GM23338 (cell line): ENCODE measurements at regions not wholly inside any gene's neighbourhood (a gene's known extent, or its start where the extent isn't known, plus 50 kb on each side); places are given as distances from the start of the nearest gene placed in this dataset.

Experiments used
- ATAC-seq: fragments of 200-7000 bp; cut with Tn5 transposase; 3 replicates; pipeline ENCODE4 v1.9.1; 2020
- DNase-seq: peaks from one replicate; pipeline ENCODE4 v3.0.0-alpha.2; 2015; ENCODE audit warnings: low spot score
- H2AFZ ChIP-seq: fragments of 200-600 bp; sonication (generic); 2 replicates; pipeline ENCODE4 v1.8.0; 2016; ENCODE audit warnings: antibody characterized with exemption, mild to moderate bottlenecking, moderate library complexity
- H3F3A ChIP-seq: fragments of 200-600 bp; sonication (generic); replicated peaks from 2 replicates; pipeline ENCODE4 v1.8.0; 2017; ENCODE audit warnings: antibody characterized with exemption, mixed run types, low read depth
- H3K27ac ChIP-seq: fragments of 200-600 bp; sonication (generic); 2 replicates; pipeline ENCODE4 v1.6.1; 2016; ENCODE audit warnings: low read depth
- H3K27me3 ChIP-seq: fragments of 200-600 bp; sonication (generic); 2 replicates; pipeline ENCODE4 v1.8.0; 2016; ENCODE audit warnings: mild to moderate bottlenecking, mixed run types, moderate library complexity; ENCODE audit not compliant: insufficient read depth
- H3K36me3 ChIP-seq: fragments of 200-600 bp; sonication (generic); 2 replicates; pipeline ENCODE4 v1.8.0; 2016; ENCODE audit warnings: mild to moderate bottlenecking; ENCODE audit not compliant: insufficient read depth
- H3K4me1 ChIP-seq: fragments of 200-600 bp; sonication (generic); 2 replicates; pipeline ENCODE4 v1.8.0; 2016; ENCODE audit warnings: mild to moderate bottlenecking, moderate library complexity; ENCODE audit not compliant: insufficient read depth
- H3K4me2 ChIP-seq: fragments of 200-600 bp; sonication (generic); 2 replicates; pipeline ENCODE4 v1.7.1; 2017; ENCODE audit warnings: mixed run types
- H3K4me3 ChIP-seq: fragments of 200-600 bp; sonication (generic); 2 replicates; pipeline ENCODE4 v1.6.1; 2016; ENCODE audit warnings: mixed run types
- H3K79me2 ChIP-seq: fragments of 200-600 bp; sonication (generic); replicated peaks from 2 replicates; pipeline ENCODE4 v1.8.0; 2017; ENCODE audit warnings: mild to moderate bottlenecking; ENCODE audit not compliant: insufficient read depth
- H3K9me2 ChIP-seq: fragments of 200-600 bp; sonication (generic); 2 replicates; pipeline ENCODE4 v1.8.0; 2017; ENCODE audit not compliant: insufficient read depth
- H4K20me1 ChIP-seq: fragments of 200-600 bp; sonication (generic); replicated peaks from 2 replicates; pipeline ENCODE4 v1.8.0; 2017; ENCODE audit warnings: mild to moderate bottlenecking; ENCODE audit not compliant: insufficient read depth
- H3K27ac Mint-ChIP-seq: 2 replicates; pipeline ENCODE4 v1.8.0; 2020; ENCODE audit warnings: inconsistent platforms, mild to moderate bottlenecking, moderate library complexity, mixed read lengths
- H3K27me3 Mint-ChIP-seq: 3 replicates; pipeline ENCODE4 v1.8.0; 2022; ENCODE audit warnings: low read depth, mild to moderate bottlenecking, moderate library complexity, mixed read lengths, inconsistent platforms; ENCODE audit not compliant: insufficient read depth, poor library complexity
- H3K36me3 Mint-ChIP-seq: 3 replicates; pipeline ENCODE4 v1.8.0; 2021; ENCODE audit warnings: low read depth, mild to moderate bottlenecking, inconsistent platforms, moderate library complexity, mixed read lengths
- H3K4me1 Mint-ChIP-seq: 3 replicates; pipeline ENCODE4 v1.8.0; 2020; ENCODE audit warnings: mild to moderate bottlenecking, inconsistent platforms, mixed read lengths
- H3K4me3 Mint-ChIP-seq: 3 replicates; pipeline ENCODE4 v1.8.0; 2021; ENCODE audit warnings: moderate library complexity, mild to moderate bottlenecking, inconsistent platforms, mixed read lengths
- H3K9me3 Mint-ChIP-seq: 3 replicates; pipeline ENCODE4 v1.8.0; 2020; ENCODE audit warnings: moderate library complexity, mild to moderate bottlenecking, inconsistent platforms, mixed read lengths
- CTCF ChIP-seq, 2 experiments: fragments of 200-600 bp in 1 of 2; sonication (generic) in 1 of 2; conservative IDR thresholded peaks; 2 replicates each; pipeline versions ENCODE4 v1.5.1 to v1.6.1; 2016 to 2017; ENCODE audit warnings: antibody characterized with exemption in 2 of 2, low read depth in 2 of 2, mild to moderate bottlenecking in 2 of 2, moderate library complexity in 1 of 2
- EZH2 ChIP-seq: fragments of 200-600 bp; sonication (generic); IDR thresholded peaks from one replicate; pipeline ENCODE4 v1.8.0; 2017; ENCODE audit warnings: antibody characterized with exemption, mild to moderate bottlenecking, low read depth; ENCODE audit not compliant: unreplicated experiment
- EZH2phosphoT487 ChIP-seq: fragments of 200-600 bp; sonication (generic); IDR thresholded peaks from one replicate; pipeline ENCODE4 v1.8.1; 2018; ENCODE audit warnings: antibody characterized with exemption; ENCODE audit not compliant: unreplicated experiment
- ZNF114 ChIP-seq: fragments of 250-450 bp; sonication (Bioruptor Pico); IDR thresholded peaks from 2 replicates; pipeline ENCODE4 v1.5.0; 2020; ENCODE audit warnings: mild to moderate bottlenecking, moderate library complexity
- ZNF331 ChIP-seq: fragments of 250-450 bp; sonication (Bioruptor Pico); IDR thresholded peaks from 2 replicates; pipeline ENCODE4 v1.5.0; 2020; ENCODE audit warnings: low read depth, mild to moderate bottlenecking, moderate library complexity
- ZNF462 ChIP-seq: fragments of 250-450 bp; sonication (Bioruptor Pico); IDR thresholded peaks from 2 replicates; pipeline ENCODE4 v1.5.0; 2020; ENCODE audit warnings: mild to moderate bottlenecking, moderate library complexity
- TF ChIP-seq, protein P1 (sequence below): IDR thresholded peaks from one replicate; pipeline ENCODE4 v1.6.1; 2018; ENCODE audit warnings: antibody characterized with exemption; ENCODE audit not compliant: unreplicated experiment

GRCh38 chr4:160701671-160702070 is 1462.1 kb downstream of the FSTL5 start:
- H3K27ac Mint-ChIP-seq: no peak overlapping the region

DNA sequence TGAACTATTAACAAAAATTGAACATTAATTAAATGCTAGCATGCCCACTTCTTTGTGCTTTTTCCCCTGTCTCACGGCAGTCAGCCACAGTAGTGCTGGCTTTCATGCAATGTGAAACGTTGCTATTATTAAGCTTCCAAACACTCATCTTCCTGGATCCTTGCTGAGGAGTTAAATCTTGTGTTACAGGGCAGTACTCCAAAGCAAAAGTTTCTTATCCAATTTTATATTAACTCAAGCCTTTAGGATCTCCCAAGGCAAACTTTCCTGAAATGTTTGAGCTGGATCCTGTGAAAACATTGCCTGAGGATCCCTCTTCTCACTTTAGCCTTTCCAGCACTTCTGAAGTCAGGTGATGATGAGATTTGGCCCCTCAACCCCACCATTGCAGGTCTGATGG is 1454.8 kb downstream of the FSTL5 start:
- H3K9me3 Mint-ChIP-seq: 0 out of 3 replicates have a peak, but pooled peaks cover 2% of the 10 kb centered on the region
- no peaks in the 10 kb centered on the region for H4K20me1 ChIP-seq
- no peaks in the 10 kb centered on the region for H3K27me3 Mint-ChIP-seq
- H3K27me3 ChIP-seq: no peaks in the 10 kb centered on the region
- H3K4me2 ChIP-seq: no peak overlapping the region
- H3F3A ChIP-seq: no peaks in the 10 kb centered on the region
- H3K4me3 Mint-ChIP-seq: no peak overlapping the region
- ATAC-seq (no peak), DNase-seq (no peak)
- H3K79me2 ChIP-seq: no peaks in the 10 kb centered on the region
- no peaks in the 10 kb centered on the region for H3K36me3 ChIP-seq
- H3K4me1 Mint-ChIP-seq: no peaks in the 10 kb centered on the region
- no peak overlapping the region for H3K4me3 ChIP-seq
- no peaks in the 10 kb centered on the region for H3K4me1 ChIP-seq
- H3K9me2 ChIP-seq: no peaks in the 10 kb centered on the region
- no peak overlapping the region for H3K27ac Mint-ChIP-seq
- no peak overlapping the region for H2AFZ ChIP-seq
- H3K36me3 Mint-ChIP-seq: no peaks in the 10 kb centered on the region
- no peak overlapping the region for H3K27ac ChIP-seq
- TF ChIP-seq, protein P1, sequence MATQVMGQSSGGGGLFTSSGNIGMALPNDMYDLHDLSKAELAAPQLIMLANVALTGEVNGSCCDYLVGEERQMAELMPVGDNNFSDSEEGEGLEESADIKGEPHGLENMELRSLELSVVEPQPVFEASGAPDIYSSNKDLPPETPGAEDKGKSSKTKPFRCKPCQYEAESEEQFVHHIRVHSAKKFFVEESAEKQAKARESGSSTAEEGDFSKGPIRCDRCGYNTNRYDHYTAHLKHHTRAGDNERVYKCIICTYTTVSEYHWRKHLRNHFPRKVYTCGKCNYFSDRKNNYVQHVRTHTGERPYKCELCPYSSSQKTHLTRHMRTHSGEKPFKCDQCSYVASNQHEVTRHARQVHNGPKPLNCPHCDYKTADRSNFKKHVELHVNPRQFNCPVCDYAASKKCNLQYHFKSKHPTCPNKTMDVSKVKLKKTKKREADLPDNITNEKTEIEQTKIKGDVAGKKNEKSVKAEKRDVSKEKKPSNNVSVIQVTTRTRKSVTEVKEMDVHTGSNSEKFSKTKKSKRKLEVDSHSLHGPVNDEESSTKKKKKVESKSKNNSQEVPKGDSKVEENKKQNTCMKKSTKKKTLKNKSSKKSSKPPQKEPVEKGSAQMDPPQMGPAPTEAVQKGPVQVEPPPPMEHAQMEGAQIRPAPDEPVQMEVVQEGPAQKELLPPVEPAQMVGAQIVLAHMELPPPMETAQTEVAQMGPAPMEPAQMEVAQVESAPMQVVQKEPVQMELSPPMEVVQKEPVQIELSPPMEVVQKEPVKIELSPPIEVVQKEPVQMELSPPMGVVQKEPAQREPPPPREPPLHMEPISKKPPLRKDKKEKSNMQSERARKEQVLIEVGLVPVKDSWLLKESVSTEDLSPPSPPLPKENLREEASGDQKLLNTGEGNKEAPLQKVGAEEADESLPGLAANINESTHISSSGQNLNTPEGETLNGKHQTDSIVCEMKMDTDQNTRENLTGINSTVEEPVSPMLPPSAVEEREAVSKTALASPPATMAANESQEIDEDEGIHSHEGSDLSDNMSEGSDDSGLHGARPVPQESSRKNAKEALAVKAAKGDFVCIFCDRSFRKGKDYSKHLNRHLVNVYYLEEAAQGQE: no peak
- no peak for TF ChIP-seq ZNF462
- no peak for TF ChIP-seq EZH2phosphoT487
- TF ChIP-seq ZNF114: no peak
- no peak for TF ChIP-seq EZH2
- no peak for TF ChIP-seq ZNF331 (CRISPR knock-in tag)

More at GRCh38 chr4:160701671-160702070, 1462.1 kb downstream of the FSTL5 start:
- Histone ChIP-seq H3K4me1 (no peaks in the 10 kb centered on the region), H3K79me2 (no peaks in the 10 kb centered on the region), H3K4me2 (no peak overlapping the region), H3F3A (no peaks in the 10 kb centered on the region), H3K27me3 (no peaks in the 10 kb centered on the region), H2AFZ (no peak overlapping the region), H3K36me3 (no peaks in the 10 kb centered on the region), H4K20me1 (no peaks in the 10 kb centered on the region), H3K27ac (no peak overlapping the region), H3K9me2 (no peaks in the 10 kb centered on the region), H3K4me3 (no peak overlapping the region)
- Mint-ChIP-seq H3K9me3 (0 out of 3 replicates have a peak, but pooled peaks cover 3% of the 10 kb centered on the region), H3K4me1 (no peaks in the 10 kb centered on the region), H3K4me3 (no peak overlapping the region), H3K36me3 (no peaks in the 10 kb centered on the region), H3K27me3 (peaks cover 2% of the 10 kb centered on the region)
- DNase-seq (no peak), ATAC-seq (no peak)
- TF ChIP-seq EZH2 (no peak), ZNF114 (no peak), CTCF (conservative IDR thresholded peaks at IDR 0.05; ENCODE audit: low read depth in 2 of 2) (no peak)
